Astrocyte of the cerebellum (primary cell): ENCODE measurements at regions not wholly inside any gene's neighbourhood (a gene's known extent, or its start where the extent isn't known, plus 50 kb on each side); places are given as distances from the start of the nearest gene placed in this dataset.

Experiments
- DNase-seq: peaks from one replicate; pipeline ENCODE4 v3.0.0-alpha.2; 2011; ENCODE audit warnings: low read depth
- H3K4me3 ChIP-seq: 2 replicates; pipeline ENCODE4 v1.5.1; 2011; ENCODE audit warnings: mild to moderate bottlenecking, low read depth, low read length, moderate library complexity
- CTCF ChIP-seq: IDR thresholded peaks from 2 replicates; pipeline ENCODE4 v1.5.1; 2012; ENCODE audit warnings: low read length, low read depth, moderate library complexity, mild to moderate bottlenecking; ENCODE audit errors: missing control alignments
- in situ Hi-C: cut with HindIII; loops from 2 replicates; pipeline ENCODE4 v1.10.0; 2017; ENCODE audit warnings: low sequenced_read_pairs

DNA sequence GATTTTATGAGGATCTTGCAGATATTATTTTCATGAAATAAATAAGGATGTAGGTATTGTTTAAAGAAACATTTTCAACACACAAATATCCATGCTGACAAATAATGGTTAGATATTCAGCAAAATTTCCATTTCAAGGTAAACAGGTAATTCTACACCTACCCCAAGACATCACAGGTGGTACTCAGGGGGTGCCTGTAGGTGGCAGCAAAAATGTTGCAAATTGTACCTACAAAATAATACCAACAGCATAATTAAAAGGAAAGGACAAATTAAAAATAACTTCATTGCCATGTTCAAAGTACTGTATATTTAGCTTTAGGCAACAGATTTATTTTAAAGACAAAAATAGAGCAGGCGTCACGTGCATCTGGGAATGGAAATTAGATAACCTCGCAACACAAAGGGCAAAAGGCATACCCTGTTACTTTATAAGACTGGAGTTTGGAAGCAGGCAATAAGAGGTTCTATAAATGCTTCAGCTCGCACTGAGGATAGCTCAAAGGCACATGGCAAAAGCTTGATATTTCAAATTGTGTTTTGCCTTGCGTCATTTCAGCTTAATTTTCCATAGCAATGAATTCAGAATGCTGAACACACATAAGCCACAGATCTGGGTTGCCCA is 630.5 kb downstream of the TDRD15 start:
- no peak overlapping the region for H3K4me3 ChIP-seq
- in situ Hi-C loops = no loop called here
- no peak for DNase-seq
- peak; percentile 36 for TF ChIP-seq CTCF

GRCh38 chr2:21757805-21758430 is 634.1 kb downstream of the TDRD15 start:
- no peak overlapping the region for H3K4me3 ChIP-seq
- in situ Hi-C loops = no loop called here
- no peak for DNase-seq
- no peak for TF ChIP-seq CTCF

DNA sequence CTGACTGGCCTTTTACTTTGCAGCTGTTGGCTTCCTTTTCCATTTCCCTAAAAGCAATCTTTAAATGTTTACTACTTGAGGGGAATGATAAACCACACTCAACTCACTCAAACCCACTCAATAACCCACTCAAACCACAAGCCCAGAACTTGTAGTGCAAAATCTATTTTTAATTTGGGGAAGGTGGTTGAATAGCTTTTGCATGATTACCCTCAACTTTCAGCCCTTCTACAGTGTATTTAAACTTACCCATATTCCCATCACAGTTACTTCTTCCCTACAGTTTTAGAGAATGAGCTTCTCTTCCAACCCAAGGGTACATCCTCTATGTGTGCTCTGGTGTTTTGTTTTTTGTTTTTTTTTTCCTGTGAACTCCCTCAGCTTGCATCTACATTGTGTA is 636.1 kb downstream of the TDRD15 start:
- DNase-seq = peak; percentile 9
- in situ Hi-C loops = no loop called here
- no peak overlapping the region for H3K4me3 ChIP-seq
- no peak for TF ChIP-seq CTCF

DNA sequence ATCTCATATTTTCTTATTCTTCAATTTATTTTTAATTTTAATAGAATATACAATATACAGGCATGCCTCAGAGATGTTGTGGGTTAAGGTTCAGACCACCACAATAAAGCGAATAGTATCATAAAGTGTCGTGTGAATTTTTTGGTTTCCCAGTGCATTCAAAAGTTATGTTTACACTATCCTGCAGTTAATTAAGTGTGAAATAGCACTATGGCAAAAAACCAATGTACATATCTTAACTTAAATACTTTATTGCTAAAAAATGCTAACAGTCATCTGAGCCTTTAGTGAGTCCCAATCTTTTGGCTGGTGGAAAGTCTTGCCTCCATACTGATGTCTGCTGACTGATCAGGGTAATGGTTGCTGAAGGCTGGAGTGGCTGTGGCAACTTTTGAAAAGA is 637.6 kb downstream of the TDRD15 start:
- TF ChIP-seq CTCF = no peak
- no peak for DNase-seq
- in situ Hi-C loops = no loop called here
- no peak overlapping the region for H3K4me3 ChIP-seq

GRCh38 chr2:21763501-21763900 is 639.7 kb downstream of the TDRD15 start:
- in situ Hi-C loops = no loop called here
- no peak overlapping the region for H3K4me3 ChIP-seq
- TF ChIP-seq CTCF = no peak
- no peak for DNase-seq

- in situ Hi-C loops = no loop called here
- DNase-seq = no peak
- no peak for TF ChIP-seq CTCF
- H3K4me3 ChIP-seq = no peak overlapping the region
These were observed 647.0 kb downstream of the TDRD15 start for GRCh38 chr2:21770787-21771186.

GRCh38 chr2:21772624-21773023 is 648.9 kb downstream of the TDRD15 start:
- peak; percentile 15 for DNase-seq
- H3K4me3 ChIP-seq = no peak overlapping the region
- in situ Hi-C loops = no loop called here
- no peak for TF ChIP-seq CTCF
